ENCODE measurements at regions not wholly inside any gene's neighbourhood (a gene's known extent, or its start where the extent isn't known, plus 50 kb on each side); places are given as distances from the start of the nearest gene placed in this dataset.

DNA sequence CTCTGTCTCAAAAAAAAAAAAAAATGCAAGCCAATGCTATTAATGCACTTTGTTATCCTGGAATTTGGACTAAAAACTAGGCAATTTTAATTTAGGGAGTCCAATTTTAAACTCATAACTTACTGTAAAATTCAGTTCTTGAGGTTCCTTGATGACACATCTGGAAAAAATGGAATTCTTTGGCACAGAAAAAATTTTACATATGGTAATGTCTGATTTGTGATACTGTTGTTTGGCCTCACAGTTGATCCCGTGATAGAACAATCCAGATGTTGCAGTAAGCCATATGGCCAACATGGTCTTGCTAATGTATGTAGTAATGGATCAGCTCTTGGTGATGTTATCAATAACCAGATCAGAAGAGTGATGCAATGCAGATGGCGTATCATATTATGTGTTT is 1089.8 kb downstream of the FLRT2 start:
- peaks cover 3% of the 10 kb centered on the region for H3K4me1 Mint-ChIP-seq (ENCODE audit: unreplicated experiment)
- no peak for DNase-seq (ENCODE audit: extremely low spot score, unreplicated experiment)
- H3K27me3 Mint-ChIP-seq (ENCODE audit: unreplicated experiment): no peaks in the 10 kb centered on the region
- no peaks in the 10 kb centered on the region for H3K9me3 Mint-ChIP-seq (ENCODE audit: unreplicated experiment)
- H3K27ac Mint-ChIP-seq (ENCODE audit: unreplicated experiment): no peak overlapping the region
- no peak for TF ChIP-seq CTCF (IDR thresholded peaks at IDR 0.05)
- H3K36me3 Mint-ChIP-seq (ENCODE audit: unreplicated experiment): no peaks in the 10 kb centered on the region
- H3K4me3 Mint-ChIP-seq (ENCODE audit: unreplicated experiment): no peak overlapping the region

DNA sequence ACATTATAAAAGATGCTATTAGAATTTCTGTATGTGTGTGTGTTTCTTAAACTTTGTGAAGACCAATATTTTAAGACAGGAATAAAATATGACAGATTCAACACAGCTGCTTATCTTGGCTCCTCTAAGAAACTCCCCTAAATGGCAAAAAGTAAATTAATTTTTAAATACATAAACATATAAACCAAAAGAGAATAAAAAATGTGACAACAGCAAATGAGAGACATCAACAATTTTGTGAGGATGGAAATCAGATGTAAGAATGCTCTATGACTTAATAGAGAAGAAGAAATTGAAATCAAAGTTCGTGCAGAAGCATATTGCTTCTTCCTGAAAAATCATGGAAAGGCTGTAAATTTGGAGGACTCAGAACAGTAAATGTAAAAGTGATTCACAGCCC is 1083.8 kb downstream of the FLRT2 start:
- no peak for DNase-seq (ENCODE audit: extremely low spot score, unreplicated experiment)
- Mint-ChIP-seq H3K4me1 (ENCODE audit: unreplicated experiment) (peaks cover 3% of the 10 kb centered on the region), H3K4me3 (ENCODE audit: unreplicated experiment) (no peak overlapping the region), H3K27me3 (ENCODE audit: unreplicated experiment) (no peaks in the 10 kb centered on the region), H3K36me3 (ENCODE audit: unreplicated experiment) (no peaks in the 10 kb centered on the region), H3K9me3 (ENCODE audit: unreplicated experiment) (no peaks in the 10 kb centered on the region), H3K27ac (ENCODE audit: unreplicated experiment) (no peak overlapping the region)
- no peak for TF ChIP-seq CTCF (IDR thresholded peaks at IDR 0.05)

- DNase-seq (ENCODE audit: extremely low spot score, unreplicated experiment): no peak
- H3K27ac Mint-ChIP-seq (ENCODE audit: unreplicated experiment): no peak overlapping the region
- H3K9me3 Mint-ChIP-seq (ENCODE audit: unreplicated experiment): no peaks in the 10 kb centered on the region
- TF ChIP-seq CTCF (IDR thresholded peaks at IDR 0.05): no peak
- no peaks in the 10 kb centered on the region for H3K27me3 Mint-ChIP-seq (ENCODE audit: unreplicated experiment)
- H3K4me1 Mint-ChIP-seq (ENCODE audit: unreplicated experiment): peaks cover 3% of the 10 kb centered on the region
- H3K36me3 Mint-ChIP-seq (ENCODE audit: unreplicated experiment): no peaks in the 10 kb centered on the region
- H3K4me3 Mint-ChIP-seq (ENCODE audit: unreplicated experiment): no peak overlapping the region
These were observed 1083.2 kb downstream of the FLRT2 start for GRCh38 chr14:86613126-86613525.

DNA sequence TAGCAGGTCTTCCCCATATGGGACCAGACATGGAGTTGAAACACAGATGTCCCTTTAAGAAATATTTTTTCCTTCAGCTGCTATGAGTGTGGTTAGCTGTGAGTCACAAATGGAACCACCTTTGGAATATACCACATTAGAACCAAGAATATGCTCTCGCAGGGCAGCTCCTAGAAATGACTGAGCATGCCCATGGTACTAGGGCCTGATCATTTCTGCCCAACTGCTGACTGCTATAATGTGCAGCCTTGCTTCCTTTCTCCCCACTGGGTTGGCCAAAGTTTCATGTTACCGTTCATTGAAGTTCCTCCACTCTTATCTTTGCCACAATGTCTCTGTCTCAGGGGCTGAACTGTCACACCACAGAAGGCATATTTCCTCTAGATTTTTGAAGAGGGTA is 1074.6 kb downstream of the FLRT2 start:
- Mint-ChIP-seq H3K36me3 (ENCODE audit: unreplicated experiment) (no peaks in the 10 kb centered on the region), H3K27me3 (ENCODE audit: unreplicated experiment) (no peaks in the 10 kb centered on the region), H3K9me3 (ENCODE audit: unreplicated experiment) (no peaks in the 10 kb centered on the region), H3K4me3 (ENCODE audit: unreplicated experiment) (no peak overlapping the region), H3K27ac (ENCODE audit: unreplicated experiment) (no peak overlapping the region), H3K4me1 (ENCODE audit: unreplicated experiment) (no peaks in the 10 kb centered on the region)
- TF ChIP-seq CTCF (IDR thresholded peaks at IDR 0.05): no peak
- no peak for DNase-seq (ENCODE audit: extremely low spot score, unreplicated experiment)

DNA sequence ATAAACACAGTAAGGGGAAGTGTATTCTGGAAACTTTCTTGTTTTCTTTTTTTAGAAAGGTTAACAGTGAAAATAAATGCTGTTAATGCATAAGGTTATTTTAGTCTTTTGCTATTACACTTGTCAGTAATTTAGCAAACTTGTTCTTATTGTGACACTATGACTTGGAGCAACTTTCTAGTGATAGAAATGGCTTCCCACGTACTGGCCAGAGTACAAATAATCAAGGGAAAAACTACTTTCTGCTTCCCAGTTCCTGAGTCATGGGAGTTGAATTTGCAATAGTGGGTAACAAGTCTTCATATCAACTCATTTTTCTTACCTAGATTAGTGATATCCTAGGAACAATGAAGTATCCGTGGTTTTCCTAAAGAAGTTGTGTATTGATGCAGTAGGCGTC is 1072.3 kb downstream of the FLRT2 start:
- Mint-ChIP-seq H3K9me3 (ENCODE audit: unreplicated experiment) (no peaks in the 10 kb centered on the region), H3K27ac (ENCODE audit: unreplicated experiment) (no peak overlapping the region), H3K4me3 (ENCODE audit: unreplicated experiment) (no peak overlapping the region), H3K36me3 (ENCODE audit: unreplicated experiment) (no peaks in the 10 kb centered on the region), H3K27me3 (ENCODE audit: unreplicated experiment) (no peaks in the 10 kb centered on the region), H3K4me1 (ENCODE audit: unreplicated experiment) (no peaks in the 10 kb centered on the region)
- TF ChIP-seq CTCF (IDR thresholded peaks at IDR 0.05): no peak
- no peak for DNase-seq (ENCODE audit: extremely low spot score, unreplicated experiment)

Measured in osteocyte (in vitro differentiated cells).